K562 (cell line): ENCODE measurements at regions not wholly inside any gene's neighbourhood (a gene's known extent, or its start where the extent isn't known, plus 50 kb on each side); places are given as distances from the start of the nearest gene placed in this dataset.

Experiments used
- ATAC-seq: fragments of 200-7000 bp; cut with Tn5 transposase; 3 replicates; pipeline ENCODE4 v1.9.1; 2020; ENCODE audit warnings: moderate library complexity
- BruUV-seq: library from RNA; stranded (reverse); fragments of 400-500 nt; replicated peaks from 2 replicates; lab custom pipeline; 2021; lab: Mats Ljungman, UMichigan
- CTCF ChIA-PET: fragments of 300-600 bp; formaldehyde crosslinking; extraction: SDS; loops from one replicate; lab custom pipeline; 2021; ENCODE audit warnings: low intra/inter-chr PET ratio; lab: Yijun Ruan, JAX
- POLR2A ChIA-PET: fragments of 300-600, 350-650 bp; sonication (Branson Sonifier 250); formaldehyde crosslinking; extraction: SDS; loops from one replicate; lab custom pipeline; 2021; ENCODE audit warnings: antibody characterized with exemption, inconsistent platforms; lab: Yijun Ruan, JAX
- DNase-seq, 4 experiments: peaks; one replicate each; pipeline versions ENCODE4 v3.0.0 to v3.0.0-alpha.2; 2011 to 2018; ENCODE audit warnings: low spot score in 3 of 4, mixed read lengths in 3 of 4; ENCODE audit errors: extremely low read depth in 1 of 4
- FAIRE-seq: peaks from 2 replicates; lab custom pipeline; 2011; peaks lifted over from hg19 to GRCh38; lab: Jason Lieb, UNC
- H2AFZ ChIP-seq: 2 replicates; pipeline ENCODE4 v1.6.0; 2011; ENCODE audit warnings: low read depth, low read length, control low read depth, inconsistent platforms
- H3K27ac ChIP-seq: fragments of 200-600 bp; 3 replicates; pipeline ENCODE4 v1.8.0; 2011; ENCODE audit warnings: low read depth, mild to moderate bottlenecking, control low read depth, inconsistent platforms, low read length, moderate library complexity, mixed read lengths; ENCODE audit errors: extremely low read depth
- H3K27me3 ChIP-seq, 2 experiments: fragments of 300-600 bp in 1 of 2; 2 replicates in 1 of 2; 3 replicates in 1 of 2; pipeline versions ENCODE4 v1.6.0 to v1.8.0; 2011; ENCODE audit warnings: inconsistent platforms in 2 of 2, low read length in 2 of 2, mild to moderate bottlenecking in 1 of 2, mixed read lengths in 1 of 2, moderate library complexity in 1 of 2; ENCODE audit not compliant: control insufficient read depth in 2 of 2, insufficient read depth in 2 of 2
- H3K36me3 ChIP-seq: fragments of 300-600 bp; 3 replicates; pipeline ENCODE4 v1.8.0; 2011; ENCODE audit warnings: mild to moderate bottlenecking, low read length, inconsistent platforms; ENCODE audit not compliant: control insufficient read depth, insufficient read depth
- H3K4me1 ChIP-seq, 2 experiments: fragments of 200-600 bp in 1 of 2; replicated peaks in 1 of 2; 2 replicates in 1 of 2; 3 replicates in 1 of 2; pipeline versions ENCODE4 v1.5.1 to v1.8.0; 2011; ENCODE audit warnings: inconsistent platforms in 2 of 2, low read length in 2 of 2, mild to moderate bottlenecking in 1 of 2, mixed read lengths in 1 of 2, moderate library complexity in 1 of 2; ENCODE audit not compliant: control insufficient read depth in 2 of 2, insufficient read depth in 2 of 2
- H3K4me2 ChIP-seq: 2 replicates; pipeline ENCODE4 v1.6.1; 2011; ENCODE audit warnings: low read length, control low read depth, inconsistent platforms, mixed read lengths; ENCODE audit not compliant: insufficient read depth
- H3K4me3 ChIP-seq: fragments of 200-600 bp; sonication (generic), shearing (Covaris generic); 2 replicates; pipeline ENCODE4 v1.5.1; 2016; ENCODE audit warnings: control low read depth, inconsistent platforms
- H3K79me2 ChIP-seq: fragments of 200-600 bp; 3 replicates; pipeline ENCODE4 v1.8.0; 2011; ENCODE audit warnings: low read length, inconsistent platforms; ENCODE audit not compliant: control insufficient read depth, insufficient read depth
- H3K9ac ChIP-seq, 2 experiments: 2 replicates each; pipeline versions ENCODE4 v1.6.0 to v1.6.1; 2011; ENCODE audit warnings: low read depth in 2 of 2, low read length in 2 of 2, control low read depth in 1 of 2, inconsistent platforms in 1 of 2, mild to moderate bottlenecking in 1 of 2, mixed read lengths in 1 of 2; ENCODE audit not compliant: insufficient read depth in 1 of 2
- H3K9me1 ChIP-seq: one replicate; pipeline ENCODE4 v1.6.0; 2011; ENCODE audit warnings: inconsistent platforms, mild to moderate bottlenecking, low read length, moderate library complexity; ENCODE audit not compliant: control insufficient read depth, insufficient read depth
- H3K9me3 ChIP-seq: replicated peaks from 2 replicates; pipeline ENCODE4 v1.5.1; 2011; ENCODE audit warnings: low read depth, low read length, inconsistent platforms; ENCODE audit not compliant: control insufficient read depth, insufficient read depth
- H4K20me1 ChIP-seq: replicated peaks from 2 replicates; pipeline ENCODE4 v1.6.1; 2011; ENCODE audit warnings: low read length, inconsistent platforms, mixed read lengths; ENCODE audit not compliant: control insufficient read depth, insufficient read depth
- CREM ChIP-seq: IDR thresholded peaks from 2 replicates; pipeline ENCODE4 v1.6.1; 2014; ENCODE audit warnings: antibody characterized with exemption, low read depth
- NR1H2 ChIP-seq: sonication (generic); formaldehyde crosslinking; IDR thresholded peaks from 2 replicates; pipeline ENCODE4 v1.4.0; 2020; ENCODE audit warnings: mild to moderate bottlenecking, missing genetic modification reagents
- NR2F6 ChIP-seq: fragments of 450-650 bp; formaldehyde crosslinking; IDR thresholded peaks from 2 replicates; pipeline ENCODE4 v1.4.0; 2020; ENCODE audit warnings: mild to moderate bottlenecking
- PHTF2 ChIP-seq: fragments of 250-450 bp; sonication (Bioruptor Pico); IDR thresholded peaks from 2 replicates; pipeline ENCODE4 v1.5.0; 2021; ENCODE audit warnings: mild to moderate bottlenecking
- POLR2A ChIP-seq: fragments of 450-650 bp; conservative IDR thresholded peaks from 2 replicates; pipeline ENCODE4 v1.6.1; 2016
- POU5F1 ChIP-seq: fragments of 150-350 bp; IDR thresholded peaks from 2 replicates; pipeline ENCODE4 v1.6.1; 2014; ENCODE audit warnings: borderline replicate concordance, low read length, low read depth, mild to moderate bottlenecking; ENCODE audit not compliant: partially characterized antibody
- RAD51 ChIP-seq: fragments of 450-650 bp; IDR thresholded peaks from 2 replicates; pipeline ENCODE4 v1.7.1; 2016; ENCODE audit warnings: low read depth, mild to moderate bottlenecking, borderline replicate concordance
- SIRT6 ChIP-seq: IDR thresholded peaks from one replicate; pipeline ENCODE4 v1.6.1; 2012; ENCODE audit warnings: low read depth, mild to moderate bottlenecking, control low read depth, inconsistent platforms, low read length, moderate library complexity
- TOE1 ChIP-seq, 2 experiments: fragments of 450-650 bp in 1 of 2; sonication (generic) in 1 of 2; formaldehyde crosslinking in 1 of 2; IDR thresholded peaks; 2 replicates each; pipeline versions ENCODE4 v1.7.1 to v1.8.0; 2016 to 2022; ENCODE audit warnings: borderline replicate concordance in 2 of 2, mild to moderate bottlenecking in 2 of 2, antibody characterized with exemption in 1 of 2, inconsistent platforms in 1 of 2, low read depth in 1 of 2, missing genetic modification reagents in 1 of 2, moderate library complexity in 1 of 2
- ZNF174 ChIP-seq: fragments of 250-450 bp; sonication (Bioruptor Pico); IDR thresholded peaks from 2 replicates; pipeline ENCODE4 v1.4.0; 2020; ENCODE audit warnings: mild to moderate bottlenecking
- ZNF217 ChIP-seq: sonication (generic); formaldehyde crosslinking; IDR thresholded peaks from 2 replicates; pipeline ENCODE4 v1.8.0; 2022; ENCODE audit warnings: mild to moderate bottlenecking, missing genetic modification reagents
- ZNF354B ChIP-seq: fragments of 250-450 bp; sonication (Bioruptor Pico); IDR thresholded peaks from 2 replicates; pipeline ENCODE4 v1.4.0; 2020
- ZNF511 ChIP-seq: sonication (generic); formaldehyde crosslinking; IDR thresholded peaks from 2 replicates; pipeline ENCODE4 v1.8.0; 2022; ENCODE audit warnings: mild to moderate bottlenecking, missing genetic modification reagents
- WGBS: fragments of 100-300 bp; shearing (Covaris generic); methylation state at CpG from one replicate; pipeline ENCODE4 v1.1.6; 2016; ENCODE audit warnings: low coverage, mixed read lengths; ENCODE audit not compliant: insufficient coverage; ENCODE audit errors: missing lambda C conversion rate; 5-methylcytosine and 5-hydroxymethylcytosine counted together
- in situ Hi-C: fragments of 300-500 bp; cut with MboI; formaldehyde crosslinking; loops from 4 replicates; pipeline ENCODE4 v1.15.0; 2018; ENCODE audit warnings: inconsistent platforms, mixed read lengths
- intact Hi-C: fragments of 100-400 bp; cut with micrococcal nuclease; formaldehyde crosslinking; loops from 2 replicates; pipeline ENCODE4 v1.14.2; 2022
- TF ChIP-seq, protein P1 (sequence below): fragments of 250-450 bp; sonication (Bioruptor Pico); IDR thresholded peaks from 2 replicates; pipeline ENCODE4 v1.5.0; 2021; ENCODE audit warnings: mild to moderate bottlenecking, borderline replicate concordance

DNA sequence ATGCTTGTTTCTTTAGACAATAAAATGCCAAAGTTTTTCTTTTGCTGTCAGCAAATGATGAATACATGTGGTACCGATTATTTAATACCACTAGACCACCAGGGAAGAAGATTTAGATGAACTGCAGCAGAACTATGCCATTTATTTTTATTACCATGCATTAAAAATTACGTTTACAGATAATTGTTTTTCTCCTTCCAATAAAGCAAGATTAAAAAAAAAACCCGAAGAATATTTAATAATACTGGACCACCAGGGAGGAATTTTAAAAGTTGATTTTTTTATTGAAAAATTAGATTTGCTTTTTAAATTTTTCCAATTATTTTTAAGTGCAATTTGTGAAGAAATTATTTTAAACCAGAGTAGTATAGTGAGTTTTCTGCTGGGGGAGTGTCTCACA is 170.3 kb upstream of the HNRNPA3 start (continued):
- TF ChIP-seq POU5F1 (no peak), ZNF217 (CRISPR knock-in tag) (no peak), RAD51 (no peak), CREM (no peak)

- in situ Hi-C loops: no loop called here
- no TSS peak for BruUV-seq
- H3K27me3 ChIP-seq: peaks cover 10 to 11% of the 10 kb centered on the region in 2 experiments; a peak in 4 of 5 replicates
Measured at GRCh38 chr2:177044671-177045070, 167.9 kb upstream of the HNRNPA3 start.

DNA sequence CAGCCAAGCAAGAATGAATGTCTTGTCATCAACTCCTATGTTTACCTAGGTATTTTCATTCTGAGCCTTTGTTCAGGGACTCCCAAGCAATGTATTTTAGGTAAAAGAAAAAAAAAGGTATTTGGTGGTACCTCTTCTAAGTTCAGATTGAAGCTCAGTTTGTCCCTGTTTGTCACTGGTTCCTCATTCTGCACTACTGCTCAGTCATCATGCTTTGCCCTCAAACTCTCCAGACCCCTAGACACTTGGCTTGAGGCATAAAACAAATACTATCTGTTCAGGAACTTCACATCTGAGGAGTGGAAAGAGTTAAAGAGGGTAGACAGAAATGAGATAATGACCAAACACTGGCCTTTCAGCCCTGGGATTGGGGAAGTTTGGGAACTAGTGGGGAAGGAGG is 163.6 kb upstream of the HNRNPA3 start:
- ATAC-seq: no peak
- no peak for TF ChIP-seq ZNF511 (CRISPR knock-in tag)
- no peak for TF ChIP-seq ZNF354B (CRISPR knock-in tag)
- TF ChIP-seq NR1H2 (CRISPR knock-in tag): no peak
- no peak for TF ChIP-seq NR2F6 (CRISPR knock-in tag)
- TF ChIP-seq TOE1 (IDR thresholded peaks at IDR 0.05; ENCODE audit: borderline replicate concordance): no peak
- TF ChIP-seq TOE1 (CRISPR knock-in tag; IDR thresholded peaks at IDR 0.05; ENCODE audit: borderline replicate concordance, low read depth): no peak
- no peak for TF ChIP-seq SIRT6
- TF ChIP-seq RAD51: no peak
- TF ChIP-seq POLR2A: no peak
- no peak for TF ChIP-seq ZNF174 (CRISPR knock-in tag)
- TF ChIP-seq, protein P1, sequence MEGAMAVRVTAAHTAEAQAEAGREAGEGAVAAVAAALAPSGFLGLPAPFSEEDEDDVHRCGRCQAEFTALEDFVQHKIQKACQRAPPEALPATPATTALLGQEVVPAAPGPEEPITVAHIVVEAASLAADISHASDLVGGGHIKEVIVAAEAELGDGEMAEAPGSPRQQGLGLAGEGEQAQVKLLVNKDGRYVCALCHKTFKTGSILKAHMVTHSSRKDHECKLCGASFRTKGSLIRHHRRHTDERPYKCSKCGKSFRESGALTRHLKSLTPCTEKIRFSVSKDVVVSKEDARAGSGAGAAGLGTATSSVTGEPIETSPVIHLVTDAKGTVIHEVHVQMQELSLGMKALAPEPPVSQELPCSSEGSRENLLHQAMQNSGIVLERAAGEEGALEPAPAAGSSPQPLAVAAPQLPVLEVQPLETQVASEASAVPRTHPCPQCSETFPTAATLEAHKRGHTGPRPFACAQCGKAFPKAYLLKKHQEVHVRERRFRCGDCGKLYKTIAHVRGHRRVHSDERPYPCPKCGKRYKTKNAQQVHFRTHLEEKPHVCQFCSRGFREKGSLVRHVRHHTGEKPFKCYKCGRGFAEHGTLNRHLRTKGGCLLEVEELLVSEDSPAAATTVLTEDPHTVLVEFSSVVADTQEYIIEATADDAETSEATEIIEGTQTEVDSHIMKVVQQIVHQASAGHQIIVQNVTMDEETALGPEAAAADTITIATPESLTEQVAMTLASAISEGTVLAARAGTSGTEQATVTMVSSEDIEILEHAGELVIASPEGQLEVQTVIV (CRISPR knock-in tag): no peak

More at GRCh38 chr2:177044671-177045070, 167.9 kb upstream of the HNRNPA3 start:
- CTCF ChIA-PET: no interaction called here
- Histone ChIP-seq H3K9ac (no peak overlapping the region), H3K79me2 (no peaks in the 10 kb centered on the region), H3K4me2 (no peak overlapping the region)
- no peak for TF ChIP-seq PHTF2 (CRISPR knock-in tag)
- TF ChIP-seq, all 486 proteins: peak for 0
- H3K9me1 ChIP-seq: no peaks in the 10 kb centered on the region
- H3K27ac ChIP-seq: no peak overlapping the region
- no peaks in the 10 kb centered on the region for H4K20me1 ChIP-seq
- FAIRE-seq: no peak
- no peak for ATAC-seq
- no peak for DNase-seq
- no peaks in the 10 kb centered on the region for H3K36me3 ChIP-seq
- H3K4me1 ChIP-seq: no peaks in the 10 kb centered on the region
- POLR2A ChIA-PET: interaction anchor here (0.6 to 0.9 kb wide), 2 partner anchors 8 to 21 kb away, joined by 3 to 4 read pairs; no protein-coding TSS in a partner anchor
- H3K4me3 ChIP-seq: no peak overlapping the region
- intact Hi-C loops: no loop called here
- no peak overlapping the region for H2AFZ ChIP-seq
- 0% methylated on average over 2 of the region's 2 CpGs for WGBS
- H3K9me3 ChIP-seq: no peaks in the 10 kb centered on the region

More for the DNA sequence above, 163.6 kb upstream of the HNRNPA3 start:
- H3K9me1 ChIP-seq: no peaks in the 10 kb centered on the region
- POLR2A ChIA-PET: no interaction called here
- no peak overlapping the region for H3K9ac ChIP-seq
- BruUV-seq: no TSS peak
- no peak overlapping the region for H3K4me3 ChIP-seq
- H3K4me1 ChIP-seq: no peaks in the 10 kb centered on the region
- peaks cover 4 to 7% of the 10 kb centered on the region in 2 experiments; a peak in 4 of 5 replicates for H3K27me3 ChIP-seq
- no peaks in the 10 kb centered on the region for H3K36me3 ChIP-seq
- in situ Hi-C loops: no loop called here
- H3K79me2 ChIP-seq: no peaks in the 10 kb centered on the region
- no peak overlapping the region for H3K27ac ChIP-seq
- H2AFZ ChIP-seq: no peak overlapping the region
- no peak overlapping the region for H3K4me2 ChIP-seq
- FAIRE-seq (no peak), DNase-seq (no peak)
- no peaks in the 10 kb centered on the region for H4K20me1 ChIP-seq
- H3K9me3 ChIP-seq: no peaks in the 10 kb centered on the region
- CTCF ChIA-PET: no interaction called here
- intact Hi-C loops: no loop called here
